Loucy (cell line): ENCODE measurements at regions not wholly inside any gene's neighbourhood (a gene's known extent, or its start where the extent isn't known, plus 50 kb on each side); places are given as distances from the start of the nearest gene placed in this dataset.

Experiments used
- EZH2phosphoT487 ChIP-seq: fragments of 200-600 bp; IDR thresholded peaks from 2 replicates; pipeline ENCODE4 v1.6.1; 2018; ENCODE audit warnings: antibody characterized with exemption, mild to moderate bottlenecking, moderate library complexity, borderline replicate concordance
- TF ChIP-seq, protein P1 (sequence below): fragments of 200-600 bp; sonication (generic); conservative IDR thresholded peaks from 2 replicates; pipeline ENCODE4 v1.5.1; 2014; ENCODE audit warnings: mild to moderate bottlenecking, antibody characterized with exemption, low read length

DNA sequence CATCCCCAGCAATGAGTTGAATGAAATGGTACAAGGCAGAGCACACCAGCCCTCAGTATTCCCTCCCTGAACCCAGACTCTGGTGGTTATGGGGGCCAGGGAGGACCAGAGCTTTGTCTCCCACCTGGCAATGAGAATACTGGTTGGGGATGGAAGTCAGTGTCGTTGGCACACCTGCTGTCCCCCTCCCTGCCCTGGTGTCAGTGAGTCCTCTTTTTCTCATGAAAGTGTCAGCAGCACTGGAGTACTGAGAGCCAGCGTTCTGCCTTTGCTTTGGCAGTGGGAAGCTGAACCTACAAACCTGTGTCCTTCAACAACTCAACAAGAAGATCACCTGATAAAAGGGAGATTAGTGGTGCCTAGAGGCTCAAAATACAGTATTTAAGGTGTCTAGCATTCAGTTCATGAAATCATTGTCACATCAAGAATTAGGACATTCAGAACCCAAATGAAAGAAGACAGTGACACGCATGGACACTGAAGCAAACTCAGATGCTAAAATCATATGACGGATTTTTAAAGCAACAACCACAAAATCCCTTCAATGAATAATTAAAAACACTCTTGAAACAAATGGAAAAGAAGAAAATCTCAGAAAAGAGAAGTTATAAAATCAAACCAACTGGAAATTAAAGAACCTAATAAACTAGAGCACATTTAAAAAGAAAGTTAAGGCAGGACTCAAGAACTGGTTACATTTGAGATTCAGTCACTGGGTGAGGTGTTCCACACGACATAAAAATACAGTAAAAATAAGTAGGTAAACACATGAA, 77.5 kb upstream of the VPREB1 start:
- TF ChIP-seq, protein P1, sequence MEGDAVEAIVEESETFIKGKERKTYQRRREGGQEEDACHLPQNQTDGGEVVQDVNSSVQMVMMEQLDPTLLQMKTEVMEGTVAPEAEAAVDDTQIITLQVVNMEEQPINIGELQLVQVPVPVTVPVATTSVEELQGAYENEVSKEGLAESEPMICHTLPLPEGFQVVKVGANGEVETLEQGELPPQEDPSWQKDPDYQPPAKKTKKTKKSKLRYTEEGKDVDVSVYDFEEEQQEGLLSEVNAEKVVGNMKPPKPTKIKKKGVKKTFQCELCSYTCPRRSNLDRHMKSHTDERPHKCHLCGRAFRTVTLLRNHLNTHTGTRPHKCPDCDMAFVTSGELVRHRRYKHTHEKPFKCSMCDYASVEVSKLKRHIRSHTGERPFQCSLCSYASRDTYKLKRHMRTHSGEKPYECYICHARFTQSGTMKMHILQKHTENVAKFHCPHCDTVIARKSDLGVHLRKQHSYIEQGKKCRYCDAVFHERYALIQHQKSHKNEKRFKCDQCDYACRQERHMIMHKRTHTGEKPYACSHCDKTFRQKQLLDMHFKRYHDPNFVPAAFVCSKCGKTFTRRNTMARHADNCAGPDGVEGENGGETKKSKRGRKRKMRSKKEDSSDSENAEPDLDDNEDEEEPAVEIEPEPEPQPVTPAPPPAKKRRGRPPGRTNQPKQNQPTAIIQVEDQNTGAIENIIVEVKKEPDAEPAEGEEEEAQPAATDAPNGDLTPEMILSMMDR: no peak
- no peak for TF ChIP-seq EZH2phosphoT487
